B cell (primary cell): ENCODE measurements at regions not wholly inside any gene's neighbourhood (a gene's known extent, or its start where the extent isn't known, plus 50 kb on each side); places are given as distances from the start of the nearest gene placed in this dataset.

Source experiments
- CTCF ChIP-seq: fragments of 200-600 bp; IDR thresholded peaks from one replicate; pipeline ENCODE4 v1.8.0; 2022; ENCODE audit warnings: antibody characterized with exemption, mild to moderate bottlenecking
- EZH2 ChIP-seq: IDR thresholded peaks from 2 replicates; pipeline ENCODE4 v1.6.1; 2012; ENCODE audit warnings: borderline replicate concordance, low read depth, mild to moderate bottlenecking, moderate library complexity, low read length; ENCODE audit not compliant: insufficient read depth, poor library complexity, severe bottlenecking

- TF ChIP-seq CTCF: no peak
- TF ChIP-seq EZH2: no peak
Measured at GRCh38 chr5:39721394-39721793, 296.6 kb upstream of the DAB2 start.
